Activated CD8-positive, alpha-beta T cell treated with anti-CD3 and anti-CD28 coated beads for 36 hours (primary cell): ENCODE measurements at regions not wholly inside any gene's neighbourhood (a gene's known extent, or its start where the extent isn't known, plus 50 kb on each side); places are given as distances from the start of the nearest gene placed in this dataset.

Experiments
- ATAC-seq: fragments of 200-7000 bp; cut with Tn5 transposase; one replicate; pipeline ENCODE4 v1.10.0; 2021; ENCODE audit warnings: mild to moderate bottlenecking, moderate library complexity
- CTCF ChIA-PET: fragments of 350-600 bp; sonication (Branson Sonifier 250); formaldehyde crosslinking; loops from one replicate; lab custom pipeline; 2021; ENCODE audit warnings: antibody characterized with exemption; lab: Charles Lee
- POLR2A ChIA-PET: fragments of 350-600 bp; sonication (Branson Sonifier 250); formaldehyde crosslinking; loops from one replicate; lab custom pipeline; 2021; ENCODE audit warnings: antibody characterized with exemption; lab: Charles Lee
- DNase-seq: peaks from one replicate; pipeline ENCODE4 v3.0.0-alpha.2; 2020
- H3K27ac Mint-ChIP-seq: one replicate; pipeline ENCODE4 v1.8.0; 2021; ENCODE audit warnings: mild to moderate bottlenecking, mixed read lengths
- H3K27me3 Mint-ChIP-seq: one replicate; pipeline ENCODE4 v1.8.0; 2021; ENCODE audit warnings: mixed read lengths
- H3K36me3 Mint-ChIP-seq: one replicate; pipeline ENCODE4 v1.8.0; 2021; ENCODE audit warnings: low read depth, mixed read lengths
- H3K4me1 Mint-ChIP-seq: one replicate; pipeline ENCODE4 v1.8.0; 2021; ENCODE audit warnings: low read depth, mixed read lengths
- H3K4me3 Mint-ChIP-seq: one replicate; pipeline ENCODE4 v1.8.0; 2021; ENCODE audit warnings: mild to moderate bottlenecking, moderate library complexity, mixed read lengths
- H3K9me3 Mint-ChIP-seq: one replicate; pipeline ENCODE4 v1.8.0; 2021; ENCODE audit warnings: mixed read lengths
- intact Hi-C: fragments of 100-400 bp; cut with micrococcal nuclease; formaldehyde crosslinking; loops from one replicate; pipeline ENCODE4 v1.10.0; 2022
- TF ChIP-seq, protein P1 (sequence below): fragments of 200-600 bp; IDR thresholded peaks from one replicate; pipeline ENCODE4 v1.8.0; 2022; ENCODE audit warnings: antibody characterized with exemption, mild to moderate bottlenecking

GRCh38 chr16:86374603-86375130 lies 135.7 kb upstream of the FOXF1 start:
- H3K4me3 Mint-ChIP-seq: no peak overlapping the region
- no peaks in the 10 kb centered on the region for H3K36me3 Mint-ChIP-seq
- no peaks in the 10 kb centered on the region for H3K4me1 Mint-ChIP-seq
- ChIA-PET POLR2A (no interaction called here), CTCF (no interaction called here)
- no peak overlapping the region for H3K27ac Mint-ChIP-seq
- H3K27me3 Mint-ChIP-seq: no peaks in the 10 kb centered on the region
- DNase-seq: no peak
- intact Hi-C loops: no loop called here
- TF ChIP-seq, protein P1, sequence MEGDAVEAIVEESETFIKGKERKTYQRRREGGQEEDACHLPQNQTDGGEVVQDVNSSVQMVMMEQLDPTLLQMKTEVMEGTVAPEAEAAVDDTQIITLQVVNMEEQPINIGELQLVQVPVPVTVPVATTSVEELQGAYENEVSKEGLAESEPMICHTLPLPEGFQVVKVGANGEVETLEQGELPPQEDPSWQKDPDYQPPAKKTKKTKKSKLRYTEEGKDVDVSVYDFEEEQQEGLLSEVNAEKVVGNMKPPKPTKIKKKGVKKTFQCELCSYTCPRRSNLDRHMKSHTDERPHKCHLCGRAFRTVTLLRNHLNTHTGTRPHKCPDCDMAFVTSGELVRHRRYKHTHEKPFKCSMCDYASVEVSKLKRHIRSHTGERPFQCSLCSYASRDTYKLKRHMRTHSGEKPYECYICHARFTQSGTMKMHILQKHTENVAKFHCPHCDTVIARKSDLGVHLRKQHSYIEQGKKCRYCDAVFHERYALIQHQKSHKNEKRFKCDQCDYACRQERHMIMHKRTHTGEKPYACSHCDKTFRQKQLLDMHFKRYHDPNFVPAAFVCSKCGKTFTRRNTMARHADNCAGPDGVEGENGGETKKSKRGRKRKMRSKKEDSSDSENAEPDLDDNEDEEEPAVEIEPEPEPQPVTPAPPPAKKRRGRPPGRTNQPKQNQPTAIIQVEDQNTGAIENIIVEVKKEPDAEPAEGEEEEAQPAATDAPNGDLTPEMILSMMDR: no peak
- ATAC-seq: no peak
- H3K9me3 Mint-ChIP-seq: no peaks in the 10 kb centered on the region

DNA sequence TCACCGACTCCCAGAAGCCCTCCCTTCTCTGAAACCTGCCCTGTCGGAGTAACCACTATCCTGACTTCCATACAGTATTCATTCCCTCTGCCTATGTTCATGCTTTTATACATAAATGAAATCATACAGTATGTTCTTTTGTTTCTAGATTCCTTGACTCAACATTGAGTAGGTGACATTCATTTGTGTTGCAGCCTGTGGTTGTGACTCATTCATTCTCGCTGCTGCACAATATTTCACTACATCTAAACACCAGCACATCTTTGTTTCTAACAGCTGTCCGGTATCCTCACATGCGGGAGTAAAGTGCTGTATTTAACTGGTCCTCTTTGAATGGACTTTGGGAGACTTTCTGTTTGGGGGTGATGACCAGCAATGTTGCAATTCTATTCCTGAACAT lies 135.0 kb upstream of the FOXF1 start:
- TF ChIP-seq, protein P1: no peak
- ATAC-seq: no peak
- no peak overlapping the region for H3K4me3 Mint-ChIP-seq
- no peak for DNase-seq
- intact Hi-C loops: no loop called here
- H3K4me1 Mint-ChIP-seq: no peaks in the 10 kb centered on the region
- CTCF ChIA-PET: no interaction called here
- H3K27me3 Mint-ChIP-seq: no peaks in the 10 kb centered on the region
- no peak overlapping the region for H3K27ac Mint-ChIP-seq
- POLR2A ChIA-PET: interaction anchor here (0.6 kb wide), 1 partner anchor 117 kb away, joined by 3 read pairs; no protein-coding TSS in a partner anchor
- H3K36me3 Mint-ChIP-seq: no peaks in the 10 kb centered on the region
- no peaks in the 10 kb centered on the region for H3K9me3 Mint-ChIP-seq

GRCh38 chr16:86375851-86376250 lies 134.5 kb upstream of the FOXF1 start:
- no peaks in the 10 kb centered on the region for H3K36me3 Mint-ChIP-seq
- no peaks in the 10 kb centered on the region for H3K4me1 Mint-ChIP-seq
- H3K27me3 Mint-ChIP-seq: no peaks in the 10 kb centered on the region
- intact Hi-C loops: no loop called here
- H3K9me3 Mint-ChIP-seq: no peaks in the 10 kb centered on the region
- TF ChIP-seq, protein P1: no peak
- DNase-seq (no peak), ATAC-seq (no peak)
- CTCF ChIA-PET: no interaction called here
- no peak overlapping the region for H3K27ac Mint-ChIP-seq
- POLR2A ChIA-PET: interaction anchor here (0.6 kb wide), 1 partner anchor 118 kb away, joined by 3 read pairs; no protein-coding TSS in a partner anchor
- H3K4me3 Mint-ChIP-seq: no peak overlapping the region

- TF ChIP-seq, protein P1: no peak
- Mint-ChIP-seq H3K9me3 (no peaks in the 10 kb centered on the region), H3K4me3 (no peak overlapping the region), H3K27ac (no peak overlapping the region), H3K27me3 (no peaks in the 10 kb centered on the region), H3K36me3 (no peaks in the 10 kb centered on the region), H3K4me1 (no peaks in the 10 kb centered on the region)
- ATAC-seq: no peak
- DNase-seq: no peak
- intact Hi-C loops: no loop called here
- ChIA-PET POLR2A (no interaction called here), CTCF (no interaction called here)
Observed at GRCh38 chr16:86376837-86377236, 133.5 kb upstream of the FOXF1 start.

- H3K9me3 Mint-ChIP-seq: no peaks in the 10 kb centered on the region
- ChIA-PET POLR2A (no interaction called here), CTCF (no interaction called here)
- ATAC-seq (no peak), DNase-seq (no peak)
- H3K36me3 Mint-ChIP-seq: no peaks in the 10 kb centered on the region
- H3K4me1 Mint-ChIP-seq: no peaks in the 10 kb centered on the region
- no peak overlapping the region for H3K27ac Mint-ChIP-seq
- no peak overlapping the region for H3K4me3 Mint-ChIP-seq
- intact Hi-C loops: no loop called here
- TF ChIP-seq, protein P1: no peak
- H3K27me3 Mint-ChIP-seq: no peaks in the 10 kb centered on the region
Observed at GRCh38 chr16:86377251-86378022, 132.9 kb upstream of the FOXF1 start.
